ENCODE measurements at regions not wholly inside any gene's neighbourhood (a gene's known extent, or its start where the extent isn't known, plus 50 kb on each side); places are given as distances from the start of the nearest gene placed in this dataset.

DNA sequence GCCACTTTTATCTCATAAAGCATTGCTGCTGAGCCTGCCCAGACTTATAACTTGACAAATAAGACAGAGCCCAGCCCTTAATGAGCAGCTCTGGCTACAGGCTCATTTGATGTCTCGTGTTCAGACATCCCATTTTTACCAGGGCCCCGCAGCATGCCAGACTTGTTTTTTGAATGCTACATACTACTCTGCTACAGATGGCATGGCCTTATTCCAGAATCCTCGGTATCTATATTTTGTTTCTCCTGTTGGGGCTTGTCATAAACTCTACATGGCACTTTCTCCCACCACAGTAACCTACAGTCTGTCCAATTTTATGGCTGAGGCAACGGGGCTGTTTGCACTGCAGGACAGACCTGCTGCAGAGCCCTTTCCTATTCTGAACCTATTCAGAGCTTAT, 179.0 kb upstream of the DDX18 start:
- Histone ChIP-seq H3F3A (ENCODE audit: insufficient read depth, low read length) (no peaks in the 10 kb centered on the region), H3K36me3 (ENCODE audit: insufficient read depth, low read length) (no peaks in the 10 kb centered on the region), H3K9ac (ENCODE audit: low read length) (no peak overlapping the region), H3K27me3 (ENCODE audit: insufficient read depth, low read length) (no peaks in the 10 kb centered on the region), H3K27ac (ENCODE audit: low read depth, low read length, poor library complexity, severe bottlenecking) (no peak overlapping the region), H3K9me2 (ENCODE audit: low read depth, low read length) (no peaks in the 10 kb centered on the region), H4K20me1 (ENCODE audit: insufficient read depth, low read length) (no peaks in the 10 kb centered on the region), H3K4me2 (ENCODE audit: low read length) (no peak overlapping the region), H2AFZ (ENCODE audit: low read length) (no peak overlapping the region), H3K79me2 (ENCODE audit: insufficient read depth, low read length) (no peaks in the 10 kb centered on the region), H3K9me3 (ENCODE audit: low read length) (no peaks in the 10 kb centered on the region), H3K4me3 (ENCODE audit: low read depth, low read length, poor library complexity, severe bottlenecking) (no peak overlapping the region), H3K4me1 (ENCODE audit: insufficient read depth, low read length, severe bottlenecking) (no peaks in the 10 kb centered on the region)
- TF ChIP-seq, protein P1, sequence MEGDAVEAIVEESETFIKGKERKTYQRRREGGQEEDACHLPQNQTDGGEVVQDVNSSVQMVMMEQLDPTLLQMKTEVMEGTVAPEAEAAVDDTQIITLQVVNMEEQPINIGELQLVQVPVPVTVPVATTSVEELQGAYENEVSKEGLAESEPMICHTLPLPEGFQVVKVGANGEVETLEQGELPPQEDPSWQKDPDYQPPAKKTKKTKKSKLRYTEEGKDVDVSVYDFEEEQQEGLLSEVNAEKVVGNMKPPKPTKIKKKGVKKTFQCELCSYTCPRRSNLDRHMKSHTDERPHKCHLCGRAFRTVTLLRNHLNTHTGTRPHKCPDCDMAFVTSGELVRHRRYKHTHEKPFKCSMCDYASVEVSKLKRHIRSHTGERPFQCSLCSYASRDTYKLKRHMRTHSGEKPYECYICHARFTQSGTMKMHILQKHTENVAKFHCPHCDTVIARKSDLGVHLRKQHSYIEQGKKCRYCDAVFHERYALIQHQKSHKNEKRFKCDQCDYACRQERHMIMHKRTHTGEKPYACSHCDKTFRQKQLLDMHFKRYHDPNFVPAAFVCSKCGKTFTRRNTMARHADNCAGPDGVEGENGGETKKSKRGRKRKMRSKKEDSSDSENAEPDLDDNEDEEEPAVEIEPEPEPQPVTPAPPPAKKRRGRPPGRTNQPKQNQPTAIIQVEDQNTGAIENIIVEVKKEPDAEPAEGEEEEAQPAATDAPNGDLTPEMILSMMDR (IDR thresholded peaks at IDR 0.05; ENCODE audit: low read length): no peak
- no peak for TF ChIP-seq EZH2 (IDR thresholded peaks at IDR 0.05; ENCODE audit: borderline replicate concordance, low read length)

DNA sequence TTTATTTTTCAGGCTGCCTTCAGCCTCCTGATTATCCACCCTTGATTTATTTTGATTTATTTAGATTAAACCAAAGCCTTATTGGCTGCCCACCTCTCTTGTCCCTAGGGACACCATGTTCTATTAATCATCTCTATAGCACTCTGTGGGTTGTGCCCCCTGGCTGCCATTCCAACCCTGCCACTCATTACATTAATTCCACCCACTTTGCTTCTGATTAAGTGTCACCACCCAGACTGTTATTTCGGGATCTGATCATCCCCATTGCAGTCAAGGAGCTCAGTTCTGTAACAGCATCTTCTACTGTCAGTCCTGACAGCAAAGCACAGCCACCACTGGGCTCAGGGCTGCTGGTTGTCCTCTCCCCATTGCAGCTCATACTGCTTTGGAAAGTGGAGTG, 175.1 kb upstream of the DDX18 start:
- Histone ChIP-seq H3K79me2 (ENCODE audit: insufficient read depth, low read length) (no peaks in the 10 kb centered on the region), H4K20me1 (ENCODE audit: insufficient read depth, low read length) (no peaks in the 10 kb centered on the region), H3K27ac (ENCODE audit: low read depth, low read length, poor library complexity, severe bottlenecking) (no peak overlapping the region), H3K9ac (ENCODE audit: low read length) (no peak overlapping the region), H3K9me2 (ENCODE audit: low read depth, low read length) (no peaks in the 10 kb centered on the region), H2AFZ (ENCODE audit: low read length) (no peak overlapping the region), H3K4me1 (ENCODE audit: insufficient read depth, low read length, severe bottlenecking) (no peaks in the 10 kb centered on the region), H3K9me3 (ENCODE audit: low read length) (no peaks in the 10 kb centered on the region), H3F3A (ENCODE audit: insufficient read depth, low read length) (no peaks in the 10 kb centered on the region), H3K4me3 (ENCODE audit: low read depth, low read length, poor library complexity, severe bottlenecking) (no peak overlapping the region), H3K27me3 (ENCODE audit: insufficient read depth, low read length) (no peaks in the 10 kb centered on the region), H3K4me2 (ENCODE audit: low read length) (no peak overlapping the region), H3K36me3 (ENCODE audit: insufficient read depth, low read length) (no peaks in the 10 kb centered on the region)
- TF ChIP-seq EZH2 (IDR thresholded peaks at IDR 0.05; ENCODE audit: borderline replicate concordance, low read length): no peak
- TF ChIP-seq, protein P1 (IDR thresholded peaks at IDR 0.05; ENCODE audit: low read length): no peak

DNA sequence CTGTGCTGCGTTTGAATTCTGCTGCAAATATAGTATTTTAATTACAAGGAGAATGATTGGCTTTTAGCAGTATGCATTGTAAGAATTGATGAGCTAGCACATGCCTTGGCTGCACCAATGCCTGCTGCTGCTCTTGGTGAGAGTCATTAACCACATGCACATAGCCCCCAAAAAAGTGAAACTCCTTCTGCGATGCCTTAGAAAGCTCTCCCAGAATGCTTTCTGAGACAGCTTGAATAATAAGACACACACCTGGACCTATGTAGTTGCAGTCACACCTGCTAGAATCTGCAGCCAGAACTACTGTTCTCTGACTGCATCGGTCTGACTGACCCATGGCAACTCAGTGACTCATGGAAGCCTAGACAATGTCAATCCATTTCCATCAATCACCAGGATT, 170.1 kb upstream of the DDX18 start:
- Histone ChIP-seq H3K9me2 (ENCODE audit: low read depth, low read length) (no peaks in the 10 kb centered on the region), H3K36me3 (ENCODE audit: insufficient read depth, low read length) (no peaks in the 10 kb centered on the region), H3K79me2 (ENCODE audit: insufficient read depth, low read length) (no peaks in the 10 kb centered on the region), H3K4me3 (ENCODE audit: low read depth, low read length, poor library complexity, severe bottlenecking) (no peak overlapping the region), H3K4me2 (ENCODE audit: low read length) (no peak overlapping the region), H3F3A (ENCODE audit: insufficient read depth, low read length) (no peaks in the 10 kb centered on the region), H3K4me1 (ENCODE audit: insufficient read depth, low read length, severe bottlenecking) (no peaks in the 10 kb centered on the region), H4K20me1 (ENCODE audit: insufficient read depth, low read length) (no peaks in the 10 kb centered on the region), H3K9ac (ENCODE audit: low read length) (no peak overlapping the region), H3K27me3 (ENCODE audit: insufficient read depth, low read length) (no peaks in the 10 kb centered on the region), H3K9me3 (ENCODE audit: low read length) (no peaks in the 10 kb centered on the region), H3K27ac (ENCODE audit: low read depth, low read length, poor library complexity, severe bottlenecking) (no peak overlapping the region), H2AFZ (ENCODE audit: low read length) (no peak overlapping the region)
- TF ChIP-seq, protein P1 (IDR thresholded peaks at IDR 0.05; ENCODE audit: low read length): no peak
- TF ChIP-seq EZH2 (IDR thresholded peaks at IDR 0.05; ENCODE audit: borderline replicate concordance, low read length): no peak
